GOT3 (cell line): ENCODE measurements at regions not wholly inside any gene's neighbourhood (a gene's known extent, or its start where the extent isn't known, plus 50 kb on each side); places are given as distances from the start of the nearest gene placed in this dataset.

ENCODE experiments used
- DNase-seq: peaks from one replicate; lab custom pipeline; 2025; ENCODE audit warnings: mixed read lengths; lab: John Stamatoyannopoulos, UW

- DNase-seq, result no peak
Measured at GRCh38 chr6:6891125-6891721, 216.5 kb upstream of the RREB1 start.

DNA sequence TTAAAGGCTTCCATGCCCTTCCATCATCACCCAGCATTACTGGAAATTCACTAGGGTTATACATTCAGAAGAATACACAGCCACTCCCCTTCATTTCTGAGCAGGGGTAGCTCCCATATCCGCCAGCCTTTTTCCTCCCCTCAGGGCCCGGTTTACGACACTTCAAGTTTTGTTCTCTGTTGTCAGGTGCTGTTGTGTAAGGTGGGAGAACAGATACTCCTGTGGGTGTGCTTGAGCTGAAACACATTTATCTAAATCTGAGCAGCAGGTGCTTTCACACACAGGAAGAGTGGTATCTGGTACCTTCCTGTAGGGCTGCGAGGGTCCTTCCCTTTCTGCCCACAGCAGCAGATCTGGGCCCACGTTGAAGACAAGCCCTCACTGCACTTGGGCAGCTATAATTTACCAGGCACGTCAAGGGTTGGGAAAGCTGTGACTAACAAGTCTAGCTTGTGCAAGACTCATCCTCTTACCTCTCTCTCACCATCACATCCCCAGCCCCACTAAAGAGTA lies 215.8 kb upstream of the RREB1 start:
- DNase-seq, result no peak

- DNase-seq, result no peak
Measured at GRCh38 chr6:6892744-6893583, 214.8 kb upstream of the RREB1 start.

GRCh38 chr6:6893701-6894100 lies 214.1 kb upstream of the RREB1 start:
- DNase-seq, result no peak

DNA sequence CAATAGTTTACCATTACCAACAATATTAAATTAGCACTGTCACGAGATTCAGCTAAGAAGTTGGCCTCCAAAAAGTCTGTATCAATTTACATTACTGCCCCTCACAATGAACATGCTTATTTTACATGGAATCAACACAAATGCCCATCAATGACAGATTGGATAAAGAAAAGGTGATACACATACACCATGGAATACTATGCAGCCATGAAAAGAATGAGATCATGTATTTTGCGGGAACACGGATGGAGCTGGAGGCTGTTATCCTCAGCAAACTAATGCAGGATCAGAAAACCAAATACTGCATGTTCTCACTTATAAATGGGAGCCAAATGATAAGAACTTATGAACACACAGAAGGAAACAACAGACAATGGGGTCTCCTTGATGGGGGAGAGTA lies 211.8 kb upstream of the RREB1 start:
- no peak for DNase-seq

- no peak for DNase-seq
Measured at GRCh38 chr6:6897140-6897539, 210.6 kb upstream of the RREB1 start.

- DNase-seq, result no peak
Measured at GRCh38 chr6:6900569-6901204, 207.1 kb upstream of the RREB1 start.

DNA sequence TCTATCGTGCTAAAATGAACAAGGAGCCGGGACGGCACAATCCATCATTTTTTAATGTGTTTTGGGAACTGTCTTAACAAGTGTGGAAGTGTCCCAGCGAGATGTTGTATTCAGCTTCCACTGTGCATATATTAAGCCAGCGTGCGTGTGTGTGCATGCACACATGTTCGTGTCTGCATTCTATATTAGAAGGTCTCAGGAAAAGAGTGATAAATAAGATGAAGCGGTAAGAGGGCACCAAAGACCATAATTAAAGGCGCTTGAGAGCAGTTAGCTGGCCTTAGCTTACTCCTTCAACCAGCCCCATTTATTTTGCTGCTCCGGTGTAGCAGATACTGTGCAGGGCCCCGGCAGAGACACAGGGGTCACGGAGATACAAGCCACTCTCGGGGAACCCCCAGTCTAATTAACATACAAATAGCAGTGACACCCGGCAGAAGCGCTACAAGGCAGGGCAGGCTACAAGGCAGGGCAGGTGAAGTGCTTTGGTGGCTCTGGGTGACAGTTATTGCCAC lies 206.5 kb upstream of the RREB1 start:
- no peak for DNase-seq

- no peak for DNase-seq
Measured at GRCh38 chr6:6901945-6902344, 205.8 kb upstream of the RREB1 start.

DNA sequence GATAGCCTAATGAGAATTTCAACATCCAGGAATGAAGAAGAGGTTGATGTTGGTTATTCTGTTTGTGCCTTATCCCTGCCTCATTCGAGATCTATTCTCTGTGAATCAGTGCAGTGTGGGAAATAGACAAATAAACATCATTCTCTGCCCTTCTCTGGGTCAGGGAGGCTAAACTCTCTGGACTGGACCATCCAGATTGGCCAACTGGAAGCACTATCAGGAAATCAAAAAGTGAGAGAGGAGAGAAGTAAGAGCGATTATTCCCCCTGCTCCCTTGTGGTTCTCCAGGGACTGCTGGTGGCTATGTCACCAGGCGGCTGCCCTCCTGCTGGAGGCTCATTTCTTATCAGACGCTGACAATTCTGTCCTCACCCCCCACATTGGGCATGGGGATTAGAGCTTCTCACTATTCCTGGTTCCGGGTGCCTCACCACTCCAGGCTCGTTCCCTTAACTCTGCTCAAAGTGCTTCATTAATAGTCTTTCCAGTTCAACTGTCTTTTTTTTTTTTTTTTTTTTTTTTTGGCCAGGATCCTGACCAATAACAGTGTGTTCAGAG lies 201.7 kb upstream of the RREB1 start:
- DNase-seq, result no peak

DNA sequence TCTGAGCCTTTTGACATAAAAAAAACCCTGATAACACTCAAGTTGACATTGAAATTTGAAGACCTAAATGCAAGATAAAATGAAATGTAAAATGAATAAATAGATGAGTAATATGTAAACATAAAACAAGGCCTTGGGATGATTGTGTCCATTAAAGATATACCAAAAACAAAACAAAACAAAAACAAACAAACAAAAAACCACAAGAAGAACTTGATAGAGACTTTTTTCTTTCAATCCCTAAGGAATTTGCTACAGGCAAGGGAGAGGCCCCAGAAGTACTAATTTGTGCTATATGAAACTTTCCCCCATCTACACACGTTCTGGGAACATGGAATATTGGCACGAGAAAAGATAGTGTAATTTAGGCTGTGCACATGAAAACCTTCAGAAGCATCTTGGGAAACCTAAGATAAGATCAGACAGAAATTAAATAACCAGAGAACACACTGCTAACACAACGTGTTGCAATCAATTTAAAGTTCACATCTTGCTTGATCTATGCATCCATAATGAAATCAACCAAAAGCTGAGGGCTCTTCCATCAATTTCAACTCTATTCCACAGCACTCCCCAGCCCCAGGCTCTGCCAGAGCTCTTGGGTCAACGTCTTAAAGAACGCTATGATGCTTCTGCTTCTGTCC lies 201.1 kb upstream of the RREB1 start:
- no peak for DNase-seq

GRCh38 chr6:6907286-6907685 lies 200.5 kb upstream of the RREB1 start:
- DNase-seq, result no peak

DNA sequence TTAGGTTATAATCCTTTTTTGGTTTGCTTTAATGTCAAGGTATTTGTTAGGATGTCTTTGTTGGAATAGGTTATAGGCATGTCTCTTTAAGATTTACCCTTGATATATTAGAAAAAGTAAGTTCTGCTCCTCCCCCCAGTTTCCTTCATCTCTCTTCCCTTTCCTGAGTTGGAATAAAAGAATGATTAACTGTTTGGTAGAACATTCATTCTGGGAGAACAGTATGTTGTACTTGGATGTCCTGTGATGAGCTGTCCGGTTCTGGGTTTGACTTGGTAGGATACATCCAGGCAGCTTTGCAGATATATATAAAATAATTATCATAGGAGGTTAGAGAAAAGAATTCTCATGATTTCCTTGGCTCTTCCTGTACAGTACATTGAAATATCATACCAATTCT lies 199.6 kb upstream of the RREB1 start:
- no peak for DNase-seq

- DNase-seq, result no peak
Measured at GRCh38 chr6:6909111-6909510, 198.7 kb upstream of the RREB1 start.

DNA sequence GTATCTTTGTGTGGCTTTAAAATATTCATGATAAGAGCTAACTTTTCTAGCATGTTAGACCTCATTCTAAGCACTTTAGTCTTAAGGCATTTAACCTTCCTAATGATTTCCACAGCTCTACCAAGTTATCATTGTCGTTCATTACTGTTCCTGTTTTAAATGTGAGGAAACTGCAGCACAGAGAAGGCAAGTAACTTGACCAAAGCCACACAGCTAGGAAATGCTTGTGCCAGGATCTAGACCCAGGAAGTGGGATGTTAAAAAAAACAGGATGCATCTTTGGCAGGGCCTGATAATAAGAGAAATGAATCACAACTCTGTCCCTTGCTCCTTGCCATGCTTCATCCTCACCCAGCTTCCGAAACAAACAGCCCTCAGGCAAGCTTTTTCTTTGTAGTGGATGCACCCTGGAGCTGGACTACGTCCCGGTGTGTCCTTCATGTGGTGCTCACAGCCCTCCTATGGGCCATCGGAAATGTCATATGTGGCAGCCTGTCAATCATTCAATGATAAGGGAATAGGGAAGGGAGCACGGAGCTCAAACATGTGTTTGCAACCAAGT lies 196.9 kb upstream of the RREB1 start:
- DNase-seq, result no peak

DNA sequence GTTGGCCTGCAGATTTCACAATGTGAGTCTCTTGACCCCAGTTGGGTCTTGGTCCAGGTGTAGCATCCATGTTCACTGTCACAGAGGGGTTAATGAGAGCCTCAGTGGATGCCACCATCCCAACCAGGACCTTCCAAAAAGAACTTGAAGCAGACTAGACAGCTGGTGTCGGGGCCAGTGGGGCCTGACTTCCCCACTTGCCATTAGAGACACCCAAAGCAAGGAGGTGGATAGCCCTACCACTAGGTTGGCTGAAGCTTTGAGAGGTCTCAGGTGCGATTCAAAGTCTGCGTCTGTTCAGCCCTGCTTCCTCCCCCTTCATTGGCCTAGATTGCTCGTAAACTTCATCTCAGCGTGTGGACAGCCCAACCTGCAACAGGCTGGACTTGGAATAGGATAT lies 196.4 kb upstream of the RREB1 start:
- no peak for DNase-seq

- no peak for DNase-seq
Measured at GRCh38 chr6:6912817-6913744, 194.7 kb upstream of the RREB1 start.

DNA sequence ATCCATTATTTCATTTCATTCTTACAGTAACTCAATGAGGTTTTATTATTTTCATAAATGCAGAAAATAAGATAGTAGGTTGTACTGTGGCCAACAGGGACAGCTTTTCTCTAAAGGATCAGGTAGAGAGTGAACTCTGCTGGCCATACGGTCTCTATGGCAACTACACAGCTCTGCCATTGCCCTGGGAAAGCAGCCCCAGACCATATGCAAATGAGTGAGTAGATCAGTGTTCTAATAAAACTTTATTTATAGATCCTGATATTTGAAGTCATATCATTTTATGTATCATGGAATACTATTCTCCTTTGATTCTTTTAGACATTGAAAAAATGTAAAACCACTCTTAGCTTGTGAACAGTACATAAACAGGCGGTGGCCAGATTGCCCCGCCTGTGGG lies 192.5 kb upstream of the RREB1 start:
- no peak for DNase-seq

- no peak for DNase-seq
Measured at GRCh38 chr6:6915813-6916547, 191.8 kb upstream of the RREB1 start.

DNA sequence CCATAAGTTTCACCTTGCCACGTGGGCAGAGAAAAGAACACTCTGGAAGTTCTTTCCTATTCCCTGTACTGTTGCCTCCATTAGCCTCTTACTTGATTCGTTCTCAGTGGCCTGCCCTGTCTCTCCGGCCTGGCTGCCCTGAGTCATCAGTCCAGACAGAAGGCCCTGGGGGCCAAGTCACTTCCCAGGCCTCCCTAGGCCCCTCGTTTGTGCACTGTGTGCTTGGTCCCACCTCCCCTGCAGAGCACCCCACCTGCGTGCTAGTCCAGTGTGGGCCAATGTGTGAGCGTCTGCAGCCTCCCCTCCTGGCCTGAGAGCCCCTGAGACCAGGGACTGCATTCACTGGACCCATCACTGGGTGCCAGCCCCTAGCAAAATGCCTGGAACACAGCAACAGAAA lies 191.2 kb upstream of the RREB1 start:
- DNase-seq, result no peak
